Mesenchymal stem cell (in vitro differentiated cells and primary cell): ENCODE measurements at regions not wholly inside any gene's neighbourhood (a gene's known extent, or its start where the extent isn't known, plus 50 kb on each side); places are given as distances from the start of the nearest gene placed in this dataset.
A peak's percentile ranks its signal among the peaks of the same experiment; 100 is the strongest.

ENCODE experiments used
- DNase-seq: peaks from one replicate; pipeline ENCODE4 v3.0.0-alpha.2; 2013
- H2AFZ ChIP-seq: one replicate; pipeline ENCODE4 v1.6.1; 2013; ENCODE audit warnings: low read depth, mild to moderate bottlenecking, control low read depth, inconsistent platforms, low read length, moderate library complexity
- H2AK5ac ChIP-seq: 2 replicates; pipeline ENCODE4 v1.6.1; 2013; ENCODE audit warnings: low read length, moderate library complexity, mild to moderate bottlenecking, inconsistent platforms; ENCODE audit not compliant: severe bottlenecking
- H2BK120ac ChIP-seq: one replicate; pipeline ENCODE4 v1.6.1; 2013; ENCODE audit warnings: low read depth, mild to moderate bottlenecking, inconsistent platforms, low read length, moderate library complexity
- H2BK12ac ChIP-seq, 2 experiments: one replicate each; pipeline ENCODE4 v1.6.1; 2013; ENCODE audit warnings: inconsistent platforms in 2 of 2, low read length in 2 of 2, mild to moderate bottlenecking in 2 of 2, moderate library complexity in 2 of 2, control low read depth in 1 of 2
- H2BK15ac ChIP-seq: one replicate; pipeline ENCODE4 v1.6.1; 2013; ENCODE audit warnings: mild to moderate bottlenecking, low read depth, inconsistent platforms; ENCODE audit not compliant: poor library complexity, severe bottlenecking
- H2BK5ac ChIP-seq: 2 replicates; pipeline ENCODE4 v1.6.1; 2013; ENCODE audit warnings: low read depth, mild to moderate bottlenecking, low read length, control low read depth, inconsistent platforms; ENCODE audit not compliant: poor library complexity, severe bottlenecking
- H3K14ac ChIP-seq, 2 experiments: one replicate each; pipeline ENCODE4 v1.6.1; 2013; ENCODE audit warnings: inconsistent platforms in 2 of 2, low read length in 2 of 2, control low read depth in 1 of 2, mild to moderate bottlenecking in 1 of 2, moderate library complexity in 1 of 2
- H3K18ac ChIP-seq, 2 experiments: one replicate each; pipeline ENCODE4 v1.6.1; 2013; ENCODE audit warnings: inconsistent platforms in 2 of 2, low read length in 2 of 2, control low read depth in 1 of 2, low read depth in 1 of 2, mild to moderate bottlenecking in 1 of 2
- H3K23ac ChIP-seq, 2 experiments: one replicate each; pipeline ENCODE4 v1.6.1; 2013; ENCODE audit warnings: inconsistent platforms in 2 of 2, low read length in 2 of 2, mild to moderate bottlenecking in 2 of 2, moderate library complexity in 2 of 2, control low read depth in 1 of 2
- H3K27ac ChIP-seq: 2 replicates; pipeline ENCODE4 v1.5.1; 2013; ENCODE audit warnings: mild to moderate bottlenecking, moderate library complexity, low read length, control low read depth, inconsistent platforms; ENCODE audit not compliant: poor library complexity, severe bottlenecking
- H3K27me3 ChIP-seq, 2 experiments: 2 replicates each; pipeline versions ENCODE4 v1.6.1 to v1.7.0; 2013; ENCODE audit warnings: low read length in 2 of 2, mild to moderate bottlenecking in 2 of 2, moderate library complexity in 2 of 2, control low read depth in 1 of 2, inconsistent platforms in 1 of 2; ENCODE audit not compliant: control insufficient read depth in 1 of 2, insufficient read depth in 1 of 2
- H3K36me3 ChIP-seq, 2 experiments: 2 replicates each; pipeline versions ENCODE4 v1.6.1 to v1.7.0; 2013; ENCODE audit warnings: low read length in 2 of 2, control low read depth in 1 of 2, inconsistent platforms in 1 of 2, low read depth in 1 of 2, mild to moderate bottlenecking in 1 of 2; ENCODE audit not compliant: insufficient read depth in 2 of 2, control insufficient read depth in 1 of 2
- H3K4ac ChIP-seq, 2 experiments: one replicate each; pipeline ENCODE4 v1.6.1; 2013; ENCODE audit warnings: inconsistent platforms in 2 of 2, low read length in 2 of 2, mild to moderate bottlenecking in 2 of 2, moderate library complexity in 2 of 2, control low read depth in 1 of 2, low read depth in 1 of 2
- H3K4me1 ChIP-seq: 2 replicates; pipeline ENCODE4 v1.6.1; 2013; ENCODE audit warnings: low read depth, low read length, control low read depth; ENCODE audit not compliant: control insufficient read depth, insufficient read depth
- H3K4me2 ChIP-seq: 2 replicates; pipeline ENCODE4 v1.6.1; 2013; ENCODE audit warnings: low read length, mild to moderate bottlenecking, inconsistent platforms; ENCODE audit not compliant: poor library complexity, severe bottlenecking
- H3K4me3 ChIP-seq, 2 experiments: 2 replicates each; pipeline versions ENCODE4 v1.5.1 to v1.7.0; 2013; ENCODE audit warnings: low read length in 2 of 2, mild to moderate bottlenecking in 2 of 2, control low read depth in 1 of 2, low read depth in 1 of 2; ENCODE audit not compliant: insufficient read depth in 1 of 2
- H3K79me1 ChIP-seq: replicated peaks from 2 replicates; pipeline ENCODE4 v1.6.1; 2013; ENCODE audit warnings: mild to moderate bottlenecking, control low read depth, low read length, inconsistent platforms; ENCODE audit not compliant: poor library complexity, severe bottlenecking
- H3K9ac ChIP-seq: 2 replicates; pipeline ENCODE4 v1.7.0; 2013; ENCODE audit warnings: mild to moderate bottlenecking, low read length, moderate library complexity
- H3K9me3 ChIP-seq: 2 replicates; pipeline ENCODE4 v1.7.0; 2013; ENCODE audit warnings: mild to moderate bottlenecking, low read length; ENCODE audit not compliant: control insufficient read depth
- H4K8ac ChIP-seq: one replicate; pipeline ENCODE4 v1.6.1; 2013; ENCODE audit warnings: inconsistent platforms, mild to moderate bottlenecking, low read length, moderate library complexity
- H4K91ac ChIP-seq: one replicate; pipeline ENCODE4 v1.6.1; 2013; ENCODE audit warnings: mild to moderate bottlenecking, low read length, inconsistent platforms
- WGBS: methylation state at CpG from one replicate; pipeline ENCODE4 v1.1.7; 2013; ENCODE audit warnings: mixed read lengths; 5-methylcytosine and 5-hydroxymethylcytosine counted together

DNA sequence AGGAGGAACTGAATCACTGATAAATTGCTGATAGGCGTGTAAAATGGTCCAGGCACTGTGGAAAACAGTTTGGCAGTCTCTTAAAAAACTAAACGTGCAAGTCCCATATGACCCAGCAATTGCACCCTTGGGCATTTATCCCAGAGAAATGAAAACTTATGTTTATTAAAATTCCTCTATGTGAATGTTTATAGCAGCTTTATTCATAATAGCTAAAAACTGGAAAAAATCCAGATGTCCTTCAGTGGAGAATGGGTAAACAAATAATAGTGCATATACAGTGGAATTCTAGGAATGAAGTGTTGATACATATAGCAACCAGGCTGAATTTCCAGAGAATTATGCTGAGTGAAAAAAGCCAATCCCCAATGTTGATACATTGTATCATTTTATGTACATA lies 482.2 kb upstream of the PDZRN3 start:
- H3K4me3 ChIP-seq: no peak overlapping the region
- H3K4me1 ChIP-seq: no peaks in the 10 kb centered on the region
- H2AFZ ChIP-seq: no peak overlapping the region
- H2BK5ac ChIP-seq: no peak overlapping the region
- no peak overlapping the region for H3K14ac ChIP-seq
- no peak overlapping the region for H4K8ac ChIP-seq
- H3K9me3 ChIP-seq: no peaks in the 10 kb centered on the region
- WGBS: 0% methylated on average over 1 of the region's 2 CpGs
- no peak overlapping the region for H3K23ac ChIP-seq
- no peaks in the 10 kb centered on the region for H3K79me1 ChIP-seq
- no peak overlapping the region for H2BK120ac ChIP-seq
- no peak overlapping the region for H3K4me2 ChIP-seq
- no peak overlapping the region for H3K18ac ChIP-seq
- no peak overlapping the region for H2BK12ac ChIP-seq
- peak; percentile 24 for DNase-seq
- no peak overlapping the region for H3K4ac ChIP-seq
- H2AK5ac ChIP-seq: no peak overlapping the region
- no peak overlapping the region for H3K27ac ChIP-seq
- H2BK15ac ChIP-seq: no peak overlapping the region
- no peak overlapping the region for H3K9ac ChIP-seq
- H3K27me3 ChIP-seq: no peaks in the 10 kb centered on the region
- H4K91ac ChIP-seq: no peak overlapping the region
- H3K36me3 ChIP-seq: no peaks in the 10 kb centered on the region

DNA sequence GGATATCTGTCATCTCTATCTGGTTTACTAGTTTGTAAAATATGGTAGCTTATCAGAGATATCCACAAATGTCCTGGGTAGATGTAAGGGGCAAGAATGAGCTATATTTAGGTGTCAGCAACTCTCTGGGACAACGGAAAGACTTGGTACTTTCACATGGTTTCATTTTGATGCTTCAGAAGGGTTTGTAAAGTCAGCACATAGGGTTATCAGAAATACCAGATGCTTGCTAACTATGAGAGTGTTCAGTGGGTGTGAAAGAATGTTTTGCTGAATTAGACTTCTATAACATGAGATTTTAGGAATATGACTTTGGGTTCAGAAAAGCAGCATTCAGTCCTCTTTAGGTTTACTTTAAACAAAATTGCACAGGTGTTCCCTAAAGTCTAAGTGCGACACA lies 466.5 kb upstream of the PDZRN3 start:
- Histone ChIP-seq H3K14ac (no peak overlapping the region), H2BK120ac (no peak overlapping the region), H3K18ac (no peak overlapping the region), H3K4me3 (no peak overlapping the region), H3K27me3 (no peaks in the 10 kb centered on the region), H4K8ac (no peak overlapping the region), H3K23ac (no peak overlapping the region), H3K4me1 (no peaks in the 10 kb centered on the region), H3K27ac (no peak overlapping the region), H4K91ac (no peak overlapping the region), H3K4ac (no peak overlapping the region), H3K9me3 (no peaks in the 10 kb centered on the region), H2AK5ac (no peak overlapping the region), H3K4me2 (no peak overlapping the region), H2BK12ac (no peak overlapping the region), H2BK15ac (no peak overlapping the region), H3K36me3 (no peaks in the 10 kb centered on the region), H3K79me1 (no peaks in the 10 kb centered on the region), H2AFZ (no peak overlapping the region), H2BK5ac (no peak overlapping the region), H3K9ac (no peak overlapping the region)
- 84% methylated on average over 2 of the region's 2 CpGs for WGBS
- DNase-seq: no peak

DNA sequence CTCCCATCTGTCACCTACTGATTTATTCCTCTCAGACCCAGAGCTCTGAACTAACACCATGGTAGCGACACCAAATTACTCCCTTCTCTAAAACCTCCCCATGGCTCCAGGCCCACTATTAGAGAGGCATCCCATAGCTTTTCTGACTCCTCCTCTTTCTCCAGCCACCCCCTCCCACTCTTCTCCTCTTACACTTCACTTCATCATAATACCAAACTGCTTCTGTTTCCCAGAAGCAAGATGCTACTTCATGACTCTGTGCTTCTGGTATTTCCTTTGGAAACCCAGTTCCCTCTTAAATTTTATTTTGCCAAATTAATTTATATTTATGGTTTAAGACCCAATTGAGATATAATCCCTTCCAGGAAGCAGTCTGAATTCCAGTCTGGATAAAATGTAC lies 465.1 kb upstream of the PDZRN3 start:
- Histone ChIP-seq H4K91ac (no peak overlapping the region), H3K79me1 (no peaks in the 10 kb centered on the region), H3K4me2 (no peak overlapping the region), H3K4me3 (no peak overlapping the region), H3K9me3 (no peaks in the 10 kb centered on the region), H3K4me1 (no peaks in the 10 kb centered on the region), H3K23ac (no peak overlapping the region), H2BK5ac (no peak overlapping the region), H3K9ac (no peak overlapping the region), H3K27me3 (no peaks in the 10 kb centered on the region), H3K36me3 (no peaks in the 10 kb centered on the region), H2BK12ac (no peak overlapping the region), H3K18ac (no peak overlapping the region), H2BK15ac (no peak overlapping the region), H2BK120ac (no peak overlapping the region), H3K4ac (no peak overlapping the region), H2AK5ac (no peak overlapping the region), H3K14ac (no peak overlapping the region), H4K8ac (no peak overlapping the region), H3K27ac (no peak overlapping the region), H2AFZ (no peak overlapping the region)
- WGBS: 15% methylated on average over 1 of the region's 1 CpG
- DNase-seq: peak; percentile 56

DNA sequence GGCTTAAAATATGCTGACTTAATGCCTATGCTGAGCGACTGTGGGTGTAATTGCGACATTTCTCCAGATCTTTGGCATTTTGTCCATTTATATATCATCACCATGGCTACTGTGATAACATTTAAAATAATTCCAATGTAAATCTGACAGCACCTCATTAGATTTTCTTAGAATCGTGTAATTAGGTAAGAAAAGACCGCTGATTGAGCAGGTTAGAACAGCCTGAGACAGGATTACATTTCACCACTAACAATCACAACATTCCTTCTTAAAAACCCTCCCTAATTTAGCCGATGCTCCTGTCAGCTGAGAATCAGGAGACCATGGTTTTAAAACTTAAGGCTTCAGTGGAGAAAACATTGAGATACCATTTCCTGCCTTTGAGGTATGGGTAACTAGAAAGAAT lies 455.3 kb upstream of the PDZRN3 start:
- no peak overlapping the region for H3K14ac ChIP-seq
- no peak overlapping the region for H3K4me2 ChIP-seq
- H2BK12ac ChIP-seq: no peak overlapping the region
- H4K91ac ChIP-seq: no peak overlapping the region
- no peak overlapping the region for H2BK5ac ChIP-seq
- peak; percentile 26 for DNase-seq
- no peak overlapping the region for H3K27ac ChIP-seq
- WGBS: 77% methylated on average over 5 of the region's 5 CpGs
- H2BK15ac ChIP-seq: no peak overlapping the region
- H3K9ac ChIP-seq: peak overlapping the region; percentile 67
- H3K18ac ChIP-seq: no peak overlapping the region
- H4K8ac ChIP-seq: no peak overlapping the region
- no peak overlapping the region for H3K4me3 ChIP-seq
- H2AK5ac ChIP-seq: no peak overlapping the region
- no peaks in the 10 kb centered on the region for H3K9me3 ChIP-seq
- H2BK120ac ChIP-seq: no peak overlapping the region
- H3K23ac ChIP-seq: no peak overlapping the region
- no peaks in the 10 kb centered on the region for H3K36me3 ChIP-seq
- H3K4ac ChIP-seq: no peak overlapping the region
- no peaks in the 10 kb centered on the region for H3K4me1 ChIP-seq
- no peak overlapping the region for H2AFZ ChIP-seq
- no peaks in the 10 kb centered on the region for H3K79me1 ChIP-seq
- no peaks in the 10 kb centered on the region for H3K27me3 ChIP-seq
